Stimulated activated CD4-positive, alpha-beta T cell treated with anti-CD3 and anti-CD28 coated beads, Interleukin-4, amount 100 ng/mL, for 24 hours (primary cell): ENCODE measurements at regions not wholly inside any gene's neighbourhood (a gene's known extent, or its start where the extent isn't known, plus 50 kb on each side); places are given as distances from the start of the nearest gene placed in this dataset.

Experiments used
- DNase-seq: peaks from one replicate; pipeline ENCODE4 v3.0.0-alpha.2; 2020

DNA sequence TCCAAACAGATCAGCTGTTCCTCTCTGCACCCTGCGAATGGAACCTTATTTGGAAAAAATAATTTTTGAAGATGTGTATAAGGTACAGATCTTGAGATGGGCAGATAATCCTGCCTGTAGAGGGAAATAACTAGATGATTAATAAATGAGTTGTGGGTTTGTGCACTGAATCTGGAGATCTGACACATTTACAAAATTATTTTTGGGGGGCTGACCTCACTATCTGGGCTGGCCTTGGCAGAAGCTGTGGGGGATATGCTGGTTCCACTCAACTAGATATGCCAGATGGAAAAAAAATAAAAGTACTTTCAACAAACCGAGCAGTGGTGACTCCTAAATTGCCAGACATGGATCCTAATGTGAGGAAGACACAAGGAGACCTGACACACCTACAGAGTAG, 552.2 kb upstream of the AMELY start:
- DNase-seq = no peak

DNA sequence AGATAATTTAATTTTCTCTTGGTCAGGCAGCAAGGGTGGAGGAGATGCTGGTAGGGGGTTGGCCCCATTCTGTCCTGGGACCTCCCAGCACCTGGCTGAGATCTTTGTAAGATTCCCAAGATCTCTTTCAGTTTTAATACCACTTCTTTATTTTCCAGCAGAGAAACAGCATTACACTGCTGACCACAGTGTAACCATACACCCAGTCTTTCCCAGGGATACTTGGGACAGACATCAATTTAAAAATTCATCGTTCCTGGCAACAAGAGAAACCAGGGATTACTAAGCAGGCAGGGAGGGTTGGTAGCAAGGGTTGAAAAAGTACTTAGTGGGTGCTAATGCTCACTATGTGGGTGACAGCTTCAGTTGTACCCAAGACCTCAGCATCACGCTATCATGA, 551.6 kb upstream of the AMELY start:
- DNase-seq = no peak

DNA sequence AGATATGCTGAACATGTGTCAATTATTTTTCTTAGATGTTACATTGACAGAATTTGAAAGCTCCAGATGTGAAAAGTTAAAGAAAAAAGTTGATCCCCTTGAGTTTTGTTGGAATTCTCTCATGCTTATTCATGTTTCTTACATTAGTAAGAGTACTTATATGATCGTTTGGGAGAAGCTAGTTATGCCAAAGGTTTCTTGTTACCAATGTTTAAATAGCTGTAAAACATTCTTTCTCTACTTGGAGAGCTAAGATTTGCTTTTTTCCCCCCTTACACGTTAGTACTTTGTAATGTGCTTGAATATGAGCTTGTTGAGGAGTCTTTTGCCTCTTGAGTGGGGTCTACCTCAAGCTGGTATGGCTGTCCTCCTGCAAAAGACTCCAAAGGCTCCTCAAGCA, 551.1 kb upstream of the AMELY start:
- no peak for DNase-seq

DNA sequence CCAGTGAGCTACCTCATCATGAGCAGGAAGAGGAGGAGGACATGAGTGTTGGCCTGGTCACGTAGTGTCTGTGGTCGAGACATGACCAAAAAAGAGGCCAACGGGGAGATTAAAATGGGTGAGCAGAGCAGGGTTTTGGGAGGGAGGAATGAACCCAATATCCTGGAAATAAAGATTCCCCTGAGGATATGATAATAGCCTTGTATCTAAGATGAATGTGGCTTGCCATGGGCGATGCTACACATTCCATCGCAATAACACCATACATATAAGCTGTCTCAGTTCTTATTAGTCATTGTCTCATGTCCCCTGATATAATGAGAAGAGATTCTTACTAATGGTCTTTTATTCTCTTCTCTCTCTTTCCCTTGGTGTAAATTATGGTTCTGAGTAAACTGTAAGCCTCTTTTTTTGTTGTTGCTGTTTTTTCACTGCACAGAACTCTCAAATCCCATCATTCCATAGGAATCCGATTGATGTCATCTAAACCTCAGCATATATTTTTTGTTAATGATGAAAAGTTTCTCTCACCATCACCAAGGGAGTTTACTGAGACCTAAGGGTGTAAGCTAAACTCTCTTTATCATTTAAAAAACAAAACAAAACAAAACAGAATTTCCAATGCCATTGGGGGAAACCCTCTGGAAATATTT, 550.4 kb upstream of the AMELY start:
- DNase-seq = no peak

DNA sequence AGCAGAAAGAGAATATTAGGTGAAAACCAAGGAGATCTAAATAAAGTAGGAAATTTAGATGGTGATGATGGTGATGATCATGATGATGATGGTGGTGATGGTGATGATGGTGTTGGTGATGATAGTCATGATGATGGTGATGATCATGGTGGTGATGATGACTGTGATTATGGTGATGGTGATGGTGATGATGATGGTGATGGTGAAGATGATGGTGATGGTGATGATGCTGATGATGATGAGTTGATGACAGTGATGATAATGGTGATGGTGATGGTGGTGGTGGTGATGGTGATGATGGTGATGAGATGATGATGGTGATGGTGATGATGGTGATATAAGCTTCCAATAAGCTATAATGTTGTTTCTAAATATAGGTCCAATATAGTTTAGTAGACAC, 548.2 kb upstream of the AMELY start:
- DNase-seq = no peak

DNA sequence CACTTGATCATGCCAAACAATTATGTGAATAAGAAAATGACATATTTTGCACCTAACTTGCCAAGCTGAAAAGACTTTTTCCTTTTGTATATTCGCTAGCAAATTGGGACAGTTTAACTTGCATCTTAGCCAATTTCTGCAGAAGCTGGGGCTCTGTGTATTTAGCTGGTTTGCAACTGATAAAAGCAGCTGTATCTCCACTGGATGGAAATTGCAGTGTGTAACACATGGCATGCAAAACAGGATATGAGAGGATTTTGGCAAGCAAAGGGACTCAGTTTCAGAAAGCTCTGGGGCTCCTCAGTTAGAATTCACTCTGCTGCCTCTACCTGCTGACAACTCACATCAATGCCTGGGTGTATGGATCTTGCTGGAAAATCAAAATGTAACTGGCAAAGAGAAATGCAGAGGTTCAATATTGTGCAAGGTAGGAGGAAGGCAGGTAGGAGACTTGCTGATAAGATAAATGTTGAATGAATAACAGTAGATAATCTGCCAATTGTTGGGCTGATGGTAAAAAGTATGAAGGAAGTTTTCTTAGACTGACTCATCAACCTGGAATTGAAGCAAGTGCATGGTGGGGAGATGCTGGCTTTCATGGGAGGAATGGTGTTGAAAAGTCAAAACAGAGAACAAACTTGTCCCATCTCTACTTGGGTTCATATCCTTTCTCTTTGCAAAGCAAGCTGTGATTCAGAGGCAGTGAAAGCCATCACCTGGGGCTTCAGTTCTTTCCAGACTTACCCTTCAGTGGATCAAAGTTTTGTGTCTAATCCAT, 546.9 kb upstream of the AMELY start:
- DNase-seq = no peak

DNA sequence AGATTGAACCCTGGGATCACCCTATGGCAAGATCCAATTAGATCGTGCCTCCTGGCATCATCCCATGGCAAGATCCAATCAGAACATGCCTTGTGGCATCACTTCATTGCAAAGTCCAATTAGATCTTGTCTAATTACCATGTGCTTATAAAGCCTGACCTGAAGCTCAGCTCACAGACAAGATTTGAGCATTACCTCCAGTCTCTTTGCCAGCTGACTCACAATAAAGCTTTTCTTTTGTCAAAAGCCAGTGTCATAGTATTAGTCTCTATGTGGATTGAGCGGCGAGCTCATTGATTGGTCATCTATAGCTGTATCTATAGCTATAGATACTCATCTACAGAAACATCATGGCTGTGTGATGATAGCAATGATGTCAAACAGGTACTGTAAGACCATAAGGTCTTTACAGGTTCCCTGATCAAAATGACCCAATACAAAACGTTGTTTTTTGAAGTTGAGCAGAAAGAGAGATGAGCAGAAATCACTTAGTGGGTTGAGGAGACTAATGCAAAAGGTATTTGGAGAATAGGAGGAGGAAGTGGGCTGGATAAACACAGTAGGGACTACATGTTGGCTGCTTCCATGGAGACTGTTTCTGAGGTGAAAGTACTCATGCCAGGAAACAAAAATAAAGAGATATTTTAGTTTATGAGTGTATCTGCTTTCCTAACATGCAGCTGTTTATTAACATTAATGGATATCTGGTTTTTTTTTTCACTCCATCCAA, 545.9 kb upstream of the AMELY start:
- no peak for DNase-seq

DNA sequence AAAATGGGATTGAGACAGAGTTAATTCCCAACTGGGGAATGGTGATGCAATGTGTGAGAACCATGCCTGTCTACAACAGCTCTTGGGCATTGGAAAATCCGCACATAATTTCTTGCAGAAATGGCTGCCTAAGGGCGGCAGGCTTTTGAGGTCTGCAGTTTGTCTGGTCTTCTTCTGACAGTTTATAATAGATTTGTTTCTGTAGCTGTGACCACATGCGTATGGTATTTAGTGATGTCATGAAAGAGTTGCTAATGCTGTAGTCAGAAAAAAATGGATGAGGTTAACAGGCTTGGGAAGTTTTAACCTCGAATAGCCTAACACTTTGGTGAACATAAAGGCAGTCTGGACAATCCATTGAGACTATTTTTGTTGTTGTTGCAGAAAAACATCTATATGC, 544.1 kb upstream of the AMELY start:
- DNase-seq = no peak

DNA sequence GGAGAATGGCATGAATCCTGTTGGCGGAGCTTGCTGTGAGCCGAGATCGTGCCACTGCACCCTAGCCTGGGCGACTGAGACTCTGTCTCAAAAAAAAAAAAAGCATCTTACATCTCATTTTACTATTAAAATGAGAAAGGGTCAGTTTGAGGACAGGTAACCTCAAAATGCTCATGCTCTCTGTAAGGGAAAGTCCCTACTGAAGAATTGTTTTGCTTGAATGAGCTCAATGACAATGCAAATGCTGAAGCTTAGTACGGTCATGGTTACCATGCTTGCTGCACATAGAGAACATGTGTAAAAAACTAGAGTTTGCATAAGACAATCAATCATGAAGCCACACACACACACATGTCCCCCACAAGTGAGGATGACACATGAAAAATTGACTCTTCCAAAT, 541.8 kb upstream of the AMELY start:
- DNase-seq = no peak

DNA sequence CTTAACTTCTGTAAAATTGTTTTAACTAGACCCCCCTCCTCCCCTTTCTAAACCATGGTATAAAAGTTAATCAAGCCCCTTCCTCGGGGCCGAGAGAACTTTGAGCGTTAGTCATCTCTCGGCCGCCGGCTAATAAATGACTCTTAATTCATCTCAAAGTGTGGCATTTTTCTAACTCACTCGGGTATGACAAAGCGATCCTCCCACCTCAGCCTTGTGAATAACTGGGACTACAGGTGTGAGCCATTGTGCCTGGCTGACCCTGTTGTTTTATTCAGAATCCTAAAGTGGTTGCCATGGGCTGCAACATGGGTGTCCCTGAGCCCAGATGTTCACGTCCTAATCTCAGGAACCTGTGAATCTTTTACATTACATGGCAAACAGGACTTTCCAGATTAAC, 540.7 kb upstream of the AMELY start:
- no peak for DNase-seq

DNA sequence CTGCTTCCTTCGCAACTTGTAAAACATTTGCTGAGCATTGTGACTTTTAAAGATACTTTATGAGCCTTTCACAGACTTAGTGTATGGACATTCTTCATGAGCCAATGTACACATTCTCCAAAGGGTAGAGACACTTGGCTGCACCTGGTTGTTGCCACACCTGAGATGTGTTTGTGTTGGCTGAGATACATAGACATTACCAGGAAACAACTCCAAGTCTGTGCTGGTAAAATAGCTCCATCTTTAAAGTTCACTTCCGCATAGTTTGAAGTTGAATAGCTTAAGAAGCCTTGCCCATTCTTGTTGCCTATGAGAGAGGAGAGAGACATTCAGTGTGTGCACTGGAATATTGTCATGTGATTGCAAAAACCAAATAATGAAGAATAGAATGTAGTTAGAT, 538.3 kb upstream of the AMELY start:
- DNase-seq = no peak

DNA sequence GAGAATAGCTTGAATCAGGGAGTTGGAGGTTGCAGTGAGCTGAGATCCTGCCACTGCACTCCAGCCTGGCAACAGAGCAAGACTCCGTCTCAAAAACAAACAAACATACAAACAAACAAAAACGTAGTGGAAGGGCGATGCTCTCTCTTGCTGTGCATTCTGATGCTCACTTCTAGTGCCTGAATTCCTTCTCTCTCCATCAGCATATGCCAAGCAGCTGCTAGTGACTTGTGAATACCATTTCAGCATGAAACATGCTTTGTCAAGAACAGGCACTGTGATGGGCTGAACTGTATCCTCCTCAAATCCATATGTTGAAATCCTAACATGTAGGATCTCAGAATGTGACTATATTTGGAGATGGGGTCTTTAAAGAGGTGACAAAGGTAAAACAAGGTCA, 537.1 kb upstream of the AMELY start:
- no peak for DNase-seq

DNA sequence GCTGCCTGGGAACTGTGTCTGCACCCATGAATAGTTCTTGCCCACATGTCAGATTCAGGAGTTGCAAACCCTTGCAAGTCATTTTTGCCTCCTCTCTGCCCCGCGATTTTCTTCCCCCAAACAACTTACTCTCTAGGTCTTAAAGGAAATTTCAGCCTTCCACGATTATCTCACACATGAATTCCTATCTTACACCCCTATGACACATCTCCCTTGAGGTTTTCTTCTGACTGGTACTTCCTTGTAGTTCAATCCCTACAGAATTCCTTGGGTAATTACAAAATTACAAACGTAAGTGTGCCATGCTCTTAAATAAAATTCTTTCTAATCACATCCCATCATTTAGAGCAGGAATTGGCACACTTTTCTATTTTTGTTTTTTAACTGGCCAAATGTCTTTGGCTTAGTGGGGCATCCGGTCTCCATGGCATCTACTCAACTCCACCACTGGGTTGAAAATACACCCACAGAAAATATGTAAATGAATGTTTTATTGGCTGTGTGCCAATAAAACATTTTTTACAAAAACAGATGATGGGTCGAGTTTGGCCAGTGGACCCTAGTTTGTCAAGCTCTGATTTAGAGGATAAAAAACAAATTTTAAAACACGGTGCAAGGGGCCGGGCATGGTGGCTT, 536.4 kb upstream of the AMELY start:
- no peak for DNase-seq

DNA sequence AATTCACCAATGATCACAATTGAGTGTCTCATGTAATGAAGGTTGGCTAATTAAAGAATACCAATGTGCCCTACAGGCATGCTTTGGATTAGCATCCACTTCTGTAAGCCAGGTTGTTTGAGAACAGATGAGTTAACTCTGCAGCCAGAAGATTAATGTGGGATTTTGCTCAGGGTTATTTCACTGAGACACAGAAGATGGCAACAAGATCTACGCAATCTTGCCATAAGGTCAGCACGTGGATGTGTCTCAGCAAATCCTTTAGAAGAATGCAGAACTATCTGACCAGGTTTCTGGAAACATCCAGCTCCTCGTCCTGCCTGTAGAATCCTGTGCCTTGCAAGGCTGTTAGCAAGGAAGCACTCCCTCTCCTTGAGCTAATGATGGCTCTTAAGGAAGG, 532.6 kb upstream of the AMELY start:
- no peak for DNase-seq

DNA sequence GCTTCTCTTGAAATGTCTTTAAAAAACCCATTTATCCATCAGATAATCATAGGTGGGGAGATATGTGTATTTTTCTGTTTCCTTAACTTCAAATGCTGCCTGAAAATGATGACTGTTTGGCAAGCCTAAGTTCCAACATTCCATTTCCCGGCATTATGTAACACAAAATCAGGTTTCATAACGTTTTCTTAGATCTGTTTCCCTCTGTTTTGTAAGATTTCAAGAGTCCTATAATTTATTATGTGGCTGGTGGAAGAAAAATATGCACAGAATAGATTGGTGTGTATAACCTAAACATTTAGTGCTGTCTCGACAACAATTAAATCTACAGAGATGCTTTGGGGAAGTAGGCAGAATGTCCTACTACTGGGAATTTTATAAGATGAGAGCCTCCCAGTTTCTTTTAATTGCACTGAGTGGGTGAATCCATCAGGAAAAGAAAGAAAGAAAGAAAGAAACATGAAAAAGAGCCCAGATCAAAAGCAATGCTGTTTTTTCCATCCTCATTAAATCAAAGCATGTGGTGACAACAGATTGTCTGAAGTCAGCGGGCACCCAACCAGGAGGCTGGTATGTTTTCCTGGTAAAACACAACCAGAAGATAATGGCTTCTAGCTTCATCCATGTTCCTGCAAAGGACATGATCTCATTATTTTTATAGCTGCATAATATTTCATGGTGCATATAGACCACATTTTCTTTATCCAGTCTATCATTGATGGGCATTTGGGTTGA, 529.4 kb upstream of the AMELY start:
- DNase-seq = no peak

DNA sequence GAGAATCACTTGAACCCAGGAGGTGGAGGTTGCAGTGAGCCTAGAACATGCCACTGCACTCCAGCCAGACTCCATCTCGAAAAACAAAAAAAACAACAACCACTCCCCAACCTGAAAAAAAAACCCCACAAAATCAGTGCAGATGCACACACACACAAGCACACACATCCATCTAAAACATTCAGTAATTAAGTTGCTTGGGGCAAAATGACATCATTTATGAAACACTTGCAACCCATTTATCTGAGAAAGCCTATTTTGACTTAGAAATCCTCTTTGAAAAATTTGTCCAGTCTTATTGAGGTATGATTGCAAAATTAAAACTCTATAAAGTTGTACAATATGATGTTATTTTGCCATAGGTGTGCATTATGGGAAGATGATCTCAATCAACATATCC, 525.5 kb upstream of the AMELY start:
- DNase-seq = no peak

DNA sequence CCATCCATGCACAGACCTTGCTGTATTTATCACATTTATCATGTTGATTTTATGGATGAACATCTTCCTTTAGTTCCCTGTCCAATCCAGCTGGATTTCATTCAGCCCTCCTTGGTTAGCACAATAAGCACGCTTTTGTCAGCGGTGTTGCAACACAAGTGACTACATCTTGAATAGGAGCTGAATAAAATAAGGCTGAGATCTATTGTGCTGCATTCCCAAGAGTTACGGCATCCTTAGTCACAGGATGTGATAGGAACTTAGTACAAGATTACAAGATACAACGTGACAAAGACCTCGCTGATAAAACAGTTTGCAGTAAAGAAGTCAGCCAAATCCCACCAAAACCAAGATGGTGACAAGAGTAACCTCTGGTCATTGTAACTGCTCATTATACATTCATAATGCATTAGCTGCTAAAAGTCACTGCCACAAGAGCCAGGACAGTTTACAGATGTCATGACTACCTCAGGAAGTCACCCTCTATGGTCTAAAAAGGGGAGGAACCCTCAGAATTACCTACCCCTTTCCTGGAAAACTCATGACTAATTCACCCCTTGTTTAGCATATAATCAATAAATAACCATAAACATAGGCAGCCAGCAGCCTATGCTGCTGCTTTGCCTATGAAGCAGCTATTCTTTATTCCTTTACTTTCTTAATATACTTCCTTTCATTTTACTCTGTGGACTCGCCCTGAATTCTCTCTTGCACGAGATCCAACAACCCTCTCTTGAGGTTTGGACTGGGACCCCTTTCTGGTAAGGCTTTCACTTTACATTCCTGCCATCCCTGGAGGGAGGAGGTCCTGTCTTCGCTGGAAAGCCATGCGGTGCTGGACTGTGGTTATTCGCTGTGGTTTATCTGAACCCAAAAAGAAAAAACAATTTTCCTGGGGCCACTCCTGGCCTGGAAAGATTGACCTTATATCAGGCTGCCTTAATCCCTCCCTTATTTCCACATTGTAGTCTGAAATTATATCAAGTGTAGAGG, 522.6 kb upstream of the AMELY start:
- no peak for DNase-seq

DNA sequence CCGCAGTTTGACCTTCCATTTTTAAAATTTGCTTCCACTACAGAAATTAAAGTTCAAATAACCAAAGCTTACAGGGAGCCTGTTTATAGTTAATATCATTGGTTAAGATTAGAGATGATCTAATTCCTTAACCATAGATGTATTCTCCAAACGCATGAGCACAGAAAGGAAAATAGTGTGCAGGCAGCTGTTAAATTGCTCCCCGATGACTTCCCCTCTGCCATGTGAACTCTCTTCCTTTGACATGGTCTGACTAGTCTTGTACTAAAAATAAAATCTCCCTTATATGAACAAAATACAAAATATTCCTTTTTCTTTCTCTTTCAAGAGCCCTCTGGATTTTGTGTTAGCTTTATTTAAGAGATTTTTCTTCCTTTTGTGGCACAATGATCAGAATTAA, 507.6 kb upstream of the AMELY start:
- no peak for DNase-seq

DNA sequence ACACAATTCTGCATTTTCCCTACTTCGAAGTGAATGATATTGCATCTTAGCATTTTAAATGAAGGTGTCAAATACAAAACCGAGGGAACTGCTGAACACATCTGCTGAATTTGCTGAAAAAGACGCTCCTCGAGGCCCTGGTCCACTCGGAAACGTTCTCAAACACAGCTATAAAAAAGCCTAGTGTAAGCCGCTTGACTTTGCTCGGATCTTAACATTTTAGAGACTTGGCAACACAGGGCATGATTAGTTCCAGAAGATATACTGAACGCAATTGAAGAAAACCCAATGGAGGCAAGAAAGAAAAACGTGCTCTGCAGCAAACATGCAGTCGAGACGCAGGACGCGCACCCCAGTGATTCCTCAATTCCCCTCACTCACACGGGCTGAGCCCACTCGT, 506.4 kb upstream of the AMELY start:
- no peak for DNase-seq

DNA sequence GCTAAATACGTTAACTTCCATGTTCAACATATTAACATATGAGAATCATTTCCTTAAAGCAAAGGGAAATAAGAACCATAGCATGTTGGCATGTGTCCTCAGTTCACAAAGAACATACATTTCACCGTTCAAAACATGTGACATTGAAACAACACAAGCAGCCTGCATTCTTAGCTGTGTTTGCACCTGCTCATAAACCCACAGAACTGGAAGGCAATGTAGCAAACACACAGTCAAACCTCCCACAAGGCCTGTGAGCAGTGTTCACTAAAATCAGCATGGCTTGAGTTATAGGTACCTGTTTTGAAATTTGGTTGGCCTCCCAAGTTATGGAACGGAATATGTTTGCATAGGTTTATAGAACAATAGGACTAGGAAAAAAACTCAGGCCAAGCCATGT, 504.9 kb upstream of the AMELY start:
- DNase-seq = no peak

DNA sequence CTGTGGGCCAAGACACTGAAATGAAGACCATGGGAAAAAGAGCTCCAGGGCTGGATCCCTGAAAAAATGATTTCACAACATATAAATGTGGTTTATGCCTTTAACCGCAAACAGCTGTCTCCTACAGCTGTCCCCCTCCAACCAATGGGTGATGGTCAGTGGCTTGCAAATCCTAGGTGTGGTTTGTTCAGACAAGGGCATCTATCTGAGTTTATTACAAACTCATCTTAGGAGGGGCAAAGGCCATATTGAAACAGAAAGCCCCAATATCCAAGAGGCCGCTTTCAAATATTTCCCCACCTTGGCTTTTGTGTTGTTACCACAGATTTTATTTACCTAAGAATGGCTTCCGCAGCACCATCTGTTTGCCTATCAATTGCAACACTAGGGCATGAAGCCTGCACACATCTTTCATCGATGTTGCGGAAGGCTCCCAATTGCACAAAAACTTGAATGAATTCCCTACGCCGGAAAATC, 503.6 kb upstream of the AMELY start:
- DNase-seq = no peak

DNA sequence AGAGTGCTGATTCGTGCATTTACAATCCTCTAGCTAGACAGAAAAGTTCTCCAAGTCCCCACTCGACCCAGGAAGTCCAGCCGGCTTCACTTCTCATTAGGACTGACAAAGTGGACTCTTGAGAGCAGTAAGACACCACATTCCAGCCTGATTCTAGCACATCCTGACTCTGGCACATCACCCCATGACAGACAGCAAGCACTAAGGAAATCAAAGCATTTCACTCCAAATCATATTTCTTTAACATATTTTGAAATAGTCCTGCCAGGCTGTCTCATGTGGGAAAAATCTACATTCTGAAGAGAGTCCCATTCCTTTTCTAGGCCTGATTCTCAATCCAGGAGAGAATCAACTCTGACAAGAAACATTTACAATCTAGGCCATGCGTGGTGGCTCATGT, 478.5 kb upstream of the AMELY start:
- no peak for DNase-seq
